ENCODE measurements at regions not wholly inside any gene's neighbourhood (a gene's known extent, or its start where the extent isn't known, plus 50 kb on each side); places are given as distances from the start of the nearest gene placed in this dataset.

GRCh38 chr16:26791169-26791568 is 275.6 kb upstream of the C16orf82 start:
- Histone ChIP-seq H3K27ac (ENCODE audit: poor library complexity, severe bottlenecking) (no peak overlapping the region), H3K4me3 (ENCODE audit: severe bottlenecking) (no peak overlapping the region), H3K36me3 (ENCODE audit: low read depth) (no peaks in the 10 kb centered on the region), H3K9me3 (ENCODE audit: severe bottlenecking) (no peaks in the 10 kb centered on the region), H3K4me1 (ENCODE audit: insufficient read depth, poor library complexity, severe bottlenecking) (no peaks in the 10 kb centered on the region), H3K27me3 (ENCODE audit: insufficient read depth, poor library complexity, severe bottlenecking) (no peaks in the 10 kb centered on the region)
- TF ChIP-seq CTCF (IDR thresholded peaks at IDR 0.05; ENCODE audit: poor library complexity, severe bottlenecking) = no peak
- ATAC-seq (ENCODE audit: low read depth) = no peak
- no peak for DNase-seq (ENCODE audit: low spot score)

- TF ChIP-seq CTCF (IDR thresholded peaks at IDR 0.05; ENCODE audit: poor library complexity, severe bottlenecking) = no peak
- Histone ChIP-seq H3K4me1 (ENCODE audit: insufficient read depth, poor library complexity, severe bottlenecking) (no peaks in the 10 kb centered on the region), H3K27me3 (ENCODE audit: insufficient read depth, poor library complexity, severe bottlenecking) (no peaks in the 10 kb centered on the region), H3K27ac (ENCODE audit: poor library complexity, severe bottlenecking) (no peak overlapping the region), H3K9me3 (ENCODE audit: severe bottlenecking) (peaks cover 2% of the 10 kb centered on the region), H3K36me3 (ENCODE audit: low read depth) (no peaks in the 10 kb centered on the region), H3K4me3 (ENCODE audit: severe bottlenecking) (no peak overlapping the region)
- ATAC-seq (ENCODE audit: low read depth) = no peak
- DNase-seq (ENCODE audit: low spot score) = no peak
Observed at GRCh38 chr16:26795184-26795583, 271.5 kb upstream of the C16orf82 start.

- ATAC-seq (ENCODE audit: low read depth) (no peak), DNase-seq (ENCODE audit: low spot score) (no peak)
- H3K4me3 ChIP-seq (ENCODE audit: severe bottlenecking) = no peak overlapping the region
- H3K27me3 ChIP-seq (ENCODE audit: insufficient read depth, poor library complexity, severe bottlenecking) = no peaks in the 10 kb centered on the region
- no peak overlapping the region for H3K27ac ChIP-seq (ENCODE audit: poor library complexity, severe bottlenecking)
- TF ChIP-seq CTCF (IDR thresholded peaks at IDR 0.05; ENCODE audit: poor library complexity, severe bottlenecking) = no peak
- no peaks in the 10 kb centered on the region for H3K4me1 ChIP-seq (ENCODE audit: insufficient read depth, poor library complexity, severe bottlenecking)
- H3K9me3 ChIP-seq (ENCODE audit: severe bottlenecking) = peaks cover 6% of the 10 kb centered on the region
- H3K36me3 ChIP-seq (ENCODE audit: low read depth) = no peaks in the 10 kb centered on the region
Observed at GRCh38 chr16:26801628-26802027, 265.1 kb upstream of the C16orf82 start.

GRCh38 chr16:26802440-26802839 is 264.3 kb upstream of the C16orf82 start:
- H3K27me3 ChIP-seq (ENCODE audit: insufficient read depth, poor library complexity, severe bottlenecking) = no peaks in the 10 kb centered on the region
- H3K4me1 ChIP-seq (ENCODE audit: insufficient read depth, poor library complexity, severe bottlenecking) = no peaks in the 10 kb centered on the region
- H3K9me3 ChIP-seq (ENCODE audit: severe bottlenecking) = peaks cover 6% of the 10 kb centered on the region
- no peak overlapping the region for H3K27ac ChIP-seq (ENCODE audit: poor library complexity, severe bottlenecking)
- no peak for TF ChIP-seq CTCF (IDR thresholded peaks at IDR 0.05; ENCODE audit: poor library complexity, severe bottlenecking)
- H3K36me3 ChIP-seq (ENCODE audit: low read depth) = no peaks in the 10 kb centered on the region
- DNase-seq (ENCODE audit: low spot score) (no peak), ATAC-seq (ENCODE audit: low read depth) (no peak)
- no peak overlapping the region for H3K4me3 ChIP-seq (ENCODE audit: severe bottlenecking)

- ATAC-seq (ENCODE audit: low read depth) = no peak
- Histone ChIP-seq H3K27ac (ENCODE audit: poor library complexity, severe bottlenecking) (no peak overlapping the region), H3K4me1 (ENCODE audit: insufficient read depth, poor library complexity, severe bottlenecking) (no peaks in the 10 kb centered on the region), H3K9me3 (ENCODE audit: severe bottlenecking) (peaks cover 4% of the 10 kb centered on the region), H3K27me3 (ENCODE audit: insufficient read depth, poor library complexity, severe bottlenecking) (no peaks in the 10 kb centered on the region), H3K36me3 (ENCODE audit: low read depth) (no peaks in the 10 kb centered on the region), H3K4me3 (ENCODE audit: severe bottlenecking) (no peak overlapping the region)
- no peak for TF ChIP-seq CTCF (IDR thresholded peaks at IDR 0.05; ENCODE audit: poor library complexity, severe bottlenecking)
- DNase-seq (ENCODE audit: low spot score) = no peak
Observed at GRCh38 chr16:26802965-26803364, 263.8 kb upstream of the C16orf82 start.

Data from RWPE2 (cell line).